HEK293 (cell line): ENCODE measurements at regions not wholly inside any gene's neighbourhood (a gene's known extent, or its start where the extent isn't known, plus 50 kb on each side); places are given as distances from the start of the nearest gene placed in this dataset.

Experiments
- CTCF ChIA-PET: fragments of 350-600 bp; formaldehyde crosslinking; extraction: SDS; loops from one replicate; lab custom pipeline; 2021; ENCODE audit warnings: antibody characterized with exemption; lab: Yijun Ruan, JAX
- POLR2A ChIA-PET: fragments of 300-600 bp; formaldehyde crosslinking; extraction: SDS; loops from one replicate; lab custom pipeline; 2020; ENCODE audit warnings: antibody characterized with exemption, inconsistent platforms; lab: Yijun Ruan, JAX
- H3K27ac ChIP-seq: fragments of 200-500 bp; sonication (Bioruptor generic); 2 replicates; pipeline ENCODE4 v1.5.1; 2014; ENCODE audit warnings: low read depth, low read length, control low read depth, inconsistent platforms; ENCODE audit errors: extremely low read depth
- H3K36me3 ChIP-seq, 2 experiments: fragments of 200-500 bp in 1 of 2; sonication (Bioruptor generic) in 1 of 2; 1 replicate in 1 of 2; 2 replicates in 1 of 2; pipeline ENCODE4 v1.5.1; 2014 to 2017; ENCODE audit warnings: inconsistent platforms in 2 of 2, low read length in 2 of 2; ENCODE audit not compliant: control insufficient read depth in 2 of 2, insufficient read depth in 1 of 2
- H3K4me1 ChIP-seq: fragments of 200-500 bp; sonication (Bioruptor generic); 2 replicates; pipeline ENCODE4 v1.5.1; 2014; ENCODE audit warnings: mild to moderate bottlenecking, low read length, inconsistent platforms; ENCODE audit not compliant: control insufficient read depth, insufficient read depth
- H3K4me3 ChIP-seq: 2 replicates; pipeline ENCODE4 v1.5.1; 2011; ENCODE audit warnings: low read depth, mild to moderate bottlenecking, control low read depth, low read length, moderate library complexity
- H3K9me3 ChIP-seq: fragments of 200-500 bp; sonication (Bioruptor generic); 2 replicates; pipeline ENCODE4 v1.5.1; 2014; ENCODE audit warnings: low read depth, low read length, inconsistent platforms; ENCODE audit not compliant: control insufficient read depth, insufficient read depth
- BCL11B ChIP-seq: fragments of 450-650 bp; formaldehyde crosslinking; IDR thresholded peaks from 2 replicates; pipeline ENCODE4 v1.5.1; 2016; ENCODE audit warnings: low read depth, missing biosample characterization, missing genetic modification characterization
- BCL6B ChIP-seq: fragments of 450-650 bp; formaldehyde crosslinking; IDR thresholded peaks from 2 replicates; pipeline ENCODE4 v1.5.1; 2017; ENCODE audit warnings: missing biosample characterization, missing genetic modification characterization
- FEZF1 ChIP-seq: fragments of 450-650 bp; formaldehyde crosslinking; IDR thresholded peaks from 2 replicates; pipeline ENCODE4 v1.5.1; 2016; ENCODE audit warnings: missing biosample characterization, missing genetic modification characterization
- GFI1B ChIP-seq: fragments of 450-650 bp; formaldehyde crosslinking; IDR thresholded peaks from 2 replicates; pipeline ENCODE4 v1.5.1; 2016; ENCODE audit warnings: missing biosample characterization, missing genetic modification characterization
- GLI4 ChIP-seq: fragments of 450-650 bp; formaldehyde crosslinking; IDR thresholded peaks from 2 replicates; pipeline ENCODE4 v1.5.1; 2016; ENCODE audit warnings: missing biosample characterization, missing genetic modification characterization
- GLIS2 ChIP-seq: fragments of 450-650 bp; formaldehyde crosslinking; IDR thresholded peaks from 2 replicates; pipeline ENCODE4 v1.5.1; 2016; ENCODE audit warnings: missing biosample characterization, missing genetic modification characterization
- KLF10 ChIP-seq: fragments of 450-650 bp; IDR thresholded peaks from 2 replicates; pipeline ENCODE4 v1.5.1; 2018; ENCODE audit warnings: missing biosample characterization, mild to moderate bottlenecking, missing genetic modification characterization
- KLF16 ChIP-seq: fragments of 450-650 bp; formaldehyde crosslinking; IDR thresholded peaks from 2 replicates; pipeline ENCODE4 v1.5.1; 2017; ENCODE audit warnings: missing biosample characterization, missing genetic modification characterization
- OSR2 ChIP-seq: fragments of 450-650 bp; formaldehyde crosslinking; IDR thresholded peaks from 2 replicates; pipeline ENCODE4 v1.5.1; 2016; ENCODE audit warnings: missing biosample characterization, missing genetic modification characterization
- OVOL3 ChIP-seq: fragments of 450-650 bp; formaldehyde crosslinking; IDR thresholded peaks from 2 replicates; pipeline ENCODE4 v1.5.1; 2016; ENCODE audit warnings: missing biosample characterization, missing genetic modification characterization
- PRDM4 ChIP-seq: fragments of 450-650 bp; formaldehyde crosslinking; IDR thresholded peaks from 2 replicates; pipeline ENCODE4 v1.5.1; 2017; ENCODE audit warnings: missing biosample characterization, missing genetic modification characterization
- PRDM6 ChIP-seq: fragments of 450-650 bp; formaldehyde crosslinking; IDR thresholded peaks from 2 replicates; pipeline ENCODE4 v1.5.1; 2017; ENCODE audit warnings: missing biosample characterization, missing genetic modification characterization
- SETDB1 ChIP-seq: IDR thresholded peaks from one replicate; pipeline ENCODE4 v1.6.1; 2017; ENCODE audit warnings: mild to moderate bottlenecking, low read length, moderate library complexity, mixed read lengths; ENCODE audit not compliant: insufficient read length
- ZBTB44 ChIP-seq: fragments of 450-650 bp; IDR thresholded peaks from 2 replicates; pipeline ENCODE4 v1.5.1; 2018; ENCODE audit warnings: missing biosample characterization, mild to moderate bottlenecking, missing genetic modification characterization
- ZBTB8A ChIP-seq: fragments of 450-650 bp; formaldehyde crosslinking; IDR thresholded peaks from 2 replicates; pipeline ENCODE4 v1.5.1; 2016; ENCODE audit warnings: missing biosample characterization, missing genetic modification characterization
- ZNF174 ChIP-seq: fragments of 450-650 bp; formaldehyde crosslinking; IDR thresholded peaks from 2 replicates; pipeline ENCODE4 v1.5.0; 2017; ENCODE audit warnings: missing biosample characterization, mild to moderate bottlenecking, missing genetic modification characterization
- ZNF18 ChIP-seq: fragments of 450-650 bp; formaldehyde crosslinking; IDR thresholded peaks from 2 replicates; pipeline ENCODE4 v1.5.1; 2016; ENCODE audit warnings: missing biosample characterization, missing genetic modification characterization
- ZNF2 ChIP-seq: fragments of 450-650 bp; formaldehyde crosslinking; IDR thresholded peaks from 2 replicates; pipeline ENCODE4 v1.5.1; 2016; ENCODE audit warnings: missing biosample characterization, missing genetic modification characterization
- ZNF214 ChIP-seq: fragments of 450-650 bp; formaldehyde crosslinking; IDR thresholded peaks from 2 replicates; pipeline ENCODE4 v1.5.1; 2017; ENCODE audit warnings: missing biosample characterization, mild to moderate bottlenecking, missing genetic modification characterization, borderline replicate concordance
- ZNF280D ChIP-seq: fragments of 450-650 bp; formaldehyde crosslinking; IDR thresholded peaks from 2 replicates; pipeline ENCODE4 v1.5.1; 2016; ENCODE audit warnings: missing biosample characterization, missing genetic modification characterization
- ZNF48 ChIP-seq: fragments of 450-650 bp; formaldehyde crosslinking; IDR thresholded peaks from 2 replicates; pipeline ENCODE4 v1.5.1; 2016; ENCODE audit warnings: missing biosample characterization, missing genetic modification characterization
- ZNF629 ChIP-seq: fragments of 450-650 bp; formaldehyde crosslinking; IDR thresholded peaks from 2 replicates; pipeline ENCODE4 v1.5.1; 2017; ENCODE audit warnings: missing biosample characterization, missing genetic modification characterization
- ZNF76 ChIP-seq: fragments of 450-650 bp; formaldehyde crosslinking; IDR thresholded peaks from 2 replicates; pipeline ENCODE4; 2016; ENCODE audit warnings: low read depth, missing biosample characterization, missing genetic modification characterization, borderline replicate concordance
- ZNF843 ChIP-seq: fragments of 450-650 bp; formaldehyde crosslinking; IDR thresholded peaks from 2 replicates; pipeline ENCODE4 v1.5.1; 2016; ENCODE audit warnings: missing biosample characterization, missing genetic modification characterization

GRCh38 chr4:138816875-138817274 is 198.7 kb upstream of the NOCT start (continued):
- TF ChIP-seq PRDM6: 0 out of 2 replicates have a peak, but pooled peaks have one; percentile 9
- peak; percentile 74 for TF ChIP-seq FEZF1 (tag by site-specific recombination)
- peak; percentile 64; the same call in 1 of the 2 replicates for TF ChIP-seq ZNF843 (tag by site-specific recombination)
- TF ChIP-seq BCL6B (tag by site-specific recombination): no peak
- 0 out of 2 replicates have a peak, but pooled peaks have one; percentile 32 for TF ChIP-seq BCL11B (tag by site-specific recombination)
- TF ChIP-seq ZNF214 (tag by site-specific recombination): no peak
- TF ChIP-seq OVOL3 (tag by site-specific recombination): peak; percentile 62; the same call in 1 of the 2 replicates
- TF ChIP-seq, all 188 proteins: peak for 30

- ChIA-PET CTCF (interaction anchor here (0.6 kb wide), 1 partner anchor 122 kb away, joined by 3 read pairs; no protein-coding TSS in a partner anchor), POLR2A (no interaction called here)
- H3K4me1 ChIP-seq: peaks cover 2% of the 10 kb centered on the region; the same call in 1 of the 2 replicates
- H3K9me3 ChIP-seq: no peaks in the 10 kb centered on the region
- no peaks in the 10 kb centered on the region for H3K36me3 ChIP-seq
- no peak overlapping the region for H3K27ac ChIP-seq
- H3K4me3 ChIP-seq: no peak overlapping the region
- TF ChIP-seq ZNF174 (tag by site-specific recombination) (no peak), GLI4 (tag by site-specific recombination) (no peak), ZNF280D (tag by site-specific recombination) (no peak), GLIS2 (tag by site-specific recombination) (no peak), PRDM4 (tag by site-specific recombination) (peak; percentile 57), GFI1B (tag by site-specific recombination) (0 out of 2 replicates have a peak, but pooled peaks have one; percentile 23), KLF10 (tag by site-specific recombination) (peak; percentile 17; the same call in 1 of the 2 replicates), ZNF18 (tag by site-specific recombination) (peak; percentile 50; the same call in 1 of the 2 replicates), ZNF48 (tag by site-specific recombination) (no peak), ZBTB44 (tag by site-specific recombination) (0 out of 2 replicates have a peak, but pooled peaks have one; percentile 24), OSR2 (tag by site-specific recombination) (peak; percentile 65), ZNF2 (0 out of 2 replicates have a peak, but pooled peaks have one; percentile 41), ZNF843 (tag by site-specific recombination) (peak; percentile 75; the same call in 1 of the 2 replicates), SETDB1 (no peak), ZNF76 (tag by site-specific recombination) (no peak), ZNF629 (tag by site-specific recombination) (0 out of 2 replicates have a peak, but pooled peaks have one; percentile 24), ZBTB8A (tag by site-specific recombination) (0 out of 2 replicates have a peak, but pooled peaks have one; percentile 19), KLF16 (tag by site-specific recombination) (no peak)
Measured at GRCh38 chr4:138815811-138816210, 199.8 kb upstream of the NOCT start.
